Middle frontal gyrus (tissue), 1 donor: ENCODE measurements at regions not wholly inside any gene's neighbourhood (a gene's known extent, or its start where the extent isn't known, plus 50 kb on each side); places are given as distances from the start of the nearest gene placed in this dataset.

Experiments used
- DNase-seq: peaks from one replicate; pipeline ENCODE4 v3.0.0-alpha.2; 2015; ENCODE audit warnings: low spot score; ENCODE audit errors: extremely low spot score

DNA sequence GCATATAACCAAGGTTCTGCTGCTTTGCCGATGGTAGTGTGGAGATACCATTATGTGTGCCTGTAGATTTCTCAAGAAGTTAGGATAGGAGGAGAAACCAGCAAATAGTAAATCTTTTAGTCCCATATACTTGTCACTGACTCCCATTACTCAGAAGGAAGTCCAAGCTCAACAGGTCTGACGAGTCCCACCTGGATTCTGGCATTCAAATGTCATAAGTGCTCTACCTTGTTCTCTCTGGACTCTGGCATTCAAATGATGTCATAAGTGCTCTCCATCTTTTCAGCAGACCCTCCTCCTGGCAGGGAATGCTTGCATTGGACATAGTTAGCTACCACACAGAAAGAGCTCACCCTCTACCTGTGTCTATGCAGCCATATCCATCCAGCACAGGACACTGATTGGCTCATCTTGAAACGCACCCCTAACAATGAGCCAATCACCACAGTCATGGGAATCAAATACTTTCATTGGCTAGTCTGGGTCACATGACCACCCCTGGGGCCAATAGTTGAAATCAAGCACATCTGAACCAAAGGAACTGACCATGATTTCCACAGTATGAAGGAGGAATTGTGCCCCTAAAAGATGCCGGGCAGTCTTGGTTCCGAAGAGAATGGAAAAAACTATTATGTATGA, 205.0 kb upstream of the ADAMTS9 start:
- no peak for DNase-seq

- DNase-seq = no peak
Observed at GRCh38 chr3:64891021-64891420, 203.2 kb upstream of the ADAMTS9 start.

GRCh38 chr3:64890466-64890865, 202.7 kb upstream of the ADAMTS9 start:
- no peak for DNase-seq

DNA sequence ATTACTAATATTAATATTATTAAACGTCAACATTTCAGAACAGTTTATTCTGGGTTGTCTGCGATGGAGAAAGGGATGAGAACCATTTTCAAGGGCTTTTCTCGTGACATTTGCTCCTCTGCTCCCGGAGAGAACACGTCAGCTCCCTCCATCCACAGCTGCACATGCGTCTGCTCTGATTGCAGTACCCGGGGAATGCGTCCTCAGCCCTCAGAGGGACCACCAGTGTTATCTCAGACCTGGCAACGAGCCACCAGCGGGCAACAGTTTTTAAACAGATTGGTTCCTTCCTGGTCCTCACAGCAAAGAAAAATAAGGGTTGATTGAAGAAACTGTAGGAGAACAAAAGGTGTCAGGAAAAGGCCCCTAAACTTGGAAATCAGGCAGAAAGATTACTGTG, 202.2 kb upstream of the ADAMTS9 start:
- no peak for DNase-seq

- DNase-seq = no peak
Observed at GRCh38 chr3:64888840-64889392, 201.1 kb upstream of the ADAMTS9 start.

DNA sequence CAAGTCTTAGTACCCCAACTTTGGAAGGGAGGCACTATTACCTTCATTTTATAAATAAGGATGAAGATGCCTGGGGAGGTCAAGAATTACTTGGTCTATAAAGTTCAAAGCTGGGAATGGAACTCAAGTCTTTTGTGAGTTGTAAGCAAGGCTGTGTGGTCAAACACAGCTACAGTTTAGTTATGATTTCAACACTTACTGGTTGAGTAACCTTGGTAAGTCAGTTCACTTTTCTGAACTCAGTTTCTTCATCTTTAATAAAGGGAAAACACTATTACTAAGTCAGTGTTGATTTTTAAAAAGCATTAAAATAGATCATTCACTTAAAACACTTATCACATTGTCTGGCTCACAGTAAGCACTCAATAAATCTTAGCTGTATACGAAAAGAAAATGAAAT, 200.4 kb upstream of the ADAMTS9 start:
- DNase-seq = no peak

GRCh38 chr3:64885055-64885454, 197.3 kb upstream of the ADAMTS9 start:
- DNase-seq = no peak

DNA sequence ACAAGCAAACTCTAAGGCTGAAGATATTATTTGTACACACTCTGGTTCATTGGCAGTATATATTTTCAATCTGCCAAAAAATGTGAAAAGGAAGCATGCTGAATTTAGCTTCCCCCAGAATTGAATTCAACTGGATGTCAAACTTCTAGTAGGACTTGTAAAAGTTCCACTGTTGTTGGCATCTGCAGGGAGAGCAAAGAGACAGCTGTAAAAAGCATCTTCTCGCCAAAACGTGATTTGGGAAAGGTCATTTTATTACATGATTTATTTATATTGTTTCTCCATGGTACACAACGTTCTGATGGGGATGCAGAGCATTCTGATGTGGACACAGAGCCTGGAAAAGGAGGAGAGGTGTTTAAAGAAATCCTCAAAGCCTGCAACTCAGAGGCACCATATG, 196.7 kb upstream of the ADAMTS9 start:
- no peak for DNase-seq

GRCh38 chr3:64880916-64881315, 193.1 kb upstream of the ADAMTS9 start:
- DNase-seq = no peak

- no peak for DNase-seq
Observed at GRCh38 chr3:64878362-64878761, 190.6 kb upstream of the ADAMTS9 start.

DNA sequence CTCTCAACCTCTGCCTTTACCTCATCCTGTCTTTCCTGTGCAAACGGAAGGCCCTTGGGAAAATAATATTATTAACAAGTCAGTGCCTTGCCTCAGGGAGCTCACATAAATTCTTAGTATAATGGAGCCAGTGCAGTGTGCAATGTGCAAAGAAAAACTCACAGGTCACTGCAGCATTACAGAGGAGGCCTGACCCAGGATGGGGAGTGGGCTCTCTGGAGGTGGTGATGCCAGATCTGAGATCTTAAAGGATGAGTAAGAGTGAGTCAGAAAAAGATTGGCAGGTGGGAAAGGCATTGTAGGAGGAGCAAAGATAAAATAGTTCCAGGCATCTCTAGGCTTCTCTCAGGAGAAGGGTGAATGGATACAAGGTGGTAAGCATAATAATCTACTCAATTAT, 185.6 kb upstream of the ADAMTS9 start:
- no peak for DNase-seq

DNA sequence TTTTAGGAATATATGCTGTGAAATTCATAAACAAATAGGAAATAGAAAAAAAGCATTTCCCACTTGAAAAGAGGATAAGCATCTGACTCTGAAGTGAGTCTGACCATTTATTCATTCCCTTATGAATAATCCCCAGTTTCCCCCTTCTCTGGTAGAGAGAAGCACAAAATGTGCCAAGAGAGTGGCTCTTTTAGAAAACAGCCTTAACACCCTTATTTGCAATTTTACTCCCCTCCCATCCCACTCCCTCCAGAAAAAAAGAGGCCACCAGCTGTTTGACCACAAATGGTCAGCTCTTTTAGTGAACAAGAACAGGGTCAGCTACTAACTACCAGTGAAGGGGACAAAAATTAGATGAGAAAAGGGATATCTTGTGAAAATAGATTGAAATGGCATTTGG, 184.5 kb upstream of the ADAMTS9 start:
- DNase-seq = no peak

GRCh38 chr3:64871834-64872249, 184.0 kb upstream of the ADAMTS9 start:
- no peak for DNase-seq

- DNase-seq = no peak
Observed at GRCh38 chr3:64870876-64871646, 183.3 kb upstream of the ADAMTS9 start.

GRCh38 chr3:64867224-64867623, 179.4 kb upstream of the ADAMTS9 start:
- DNase-seq = no peak

GRCh38 chr3:64865839-64866570, 178.2 kb upstream of the ADAMTS9 start:
- no peak for DNase-seq

- DNase-seq = no peak
Observed at GRCh38 chr3:64863226-64864212, 175.7 kb upstream of the ADAMTS9 start.

DNA sequence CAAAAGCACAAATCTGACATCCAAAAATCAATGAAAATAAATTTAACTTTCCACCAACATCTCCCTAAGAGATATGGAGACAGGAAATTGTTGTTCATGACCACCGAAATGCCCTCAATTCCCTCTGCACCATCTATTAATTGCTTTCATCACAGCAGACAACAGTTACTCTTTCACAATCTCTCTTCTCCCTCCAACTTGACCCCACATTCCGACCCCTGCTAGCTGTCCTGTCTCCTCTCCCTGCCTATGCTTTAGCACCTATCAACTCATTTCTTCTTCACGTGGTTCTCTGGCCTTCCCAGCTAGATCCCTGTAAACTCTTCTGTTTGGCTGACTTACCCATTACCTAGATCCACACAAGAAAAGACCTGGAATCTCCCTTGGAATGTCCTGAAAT, 173.9 kb upstream of the ADAMTS9 start:
- no peak for DNase-seq

DNA sequence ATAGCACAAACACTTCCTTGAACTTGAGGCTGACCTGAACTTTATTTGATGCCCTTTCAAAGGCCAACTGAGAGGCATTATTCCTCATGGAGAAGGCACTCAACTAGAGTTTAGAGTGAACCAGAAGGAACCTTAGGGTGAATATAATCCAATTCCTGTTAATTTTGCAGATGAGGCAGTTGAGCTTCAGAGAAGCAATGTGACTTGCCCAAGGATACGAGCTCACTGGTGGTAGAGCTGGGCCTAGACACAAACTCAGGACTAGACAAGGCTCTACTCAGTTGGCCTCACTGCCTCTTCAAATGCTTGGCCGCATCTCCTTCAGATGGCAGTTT, 172.7 kb upstream of the ADAMTS9 start:
- DNase-seq = no peak

DNA sequence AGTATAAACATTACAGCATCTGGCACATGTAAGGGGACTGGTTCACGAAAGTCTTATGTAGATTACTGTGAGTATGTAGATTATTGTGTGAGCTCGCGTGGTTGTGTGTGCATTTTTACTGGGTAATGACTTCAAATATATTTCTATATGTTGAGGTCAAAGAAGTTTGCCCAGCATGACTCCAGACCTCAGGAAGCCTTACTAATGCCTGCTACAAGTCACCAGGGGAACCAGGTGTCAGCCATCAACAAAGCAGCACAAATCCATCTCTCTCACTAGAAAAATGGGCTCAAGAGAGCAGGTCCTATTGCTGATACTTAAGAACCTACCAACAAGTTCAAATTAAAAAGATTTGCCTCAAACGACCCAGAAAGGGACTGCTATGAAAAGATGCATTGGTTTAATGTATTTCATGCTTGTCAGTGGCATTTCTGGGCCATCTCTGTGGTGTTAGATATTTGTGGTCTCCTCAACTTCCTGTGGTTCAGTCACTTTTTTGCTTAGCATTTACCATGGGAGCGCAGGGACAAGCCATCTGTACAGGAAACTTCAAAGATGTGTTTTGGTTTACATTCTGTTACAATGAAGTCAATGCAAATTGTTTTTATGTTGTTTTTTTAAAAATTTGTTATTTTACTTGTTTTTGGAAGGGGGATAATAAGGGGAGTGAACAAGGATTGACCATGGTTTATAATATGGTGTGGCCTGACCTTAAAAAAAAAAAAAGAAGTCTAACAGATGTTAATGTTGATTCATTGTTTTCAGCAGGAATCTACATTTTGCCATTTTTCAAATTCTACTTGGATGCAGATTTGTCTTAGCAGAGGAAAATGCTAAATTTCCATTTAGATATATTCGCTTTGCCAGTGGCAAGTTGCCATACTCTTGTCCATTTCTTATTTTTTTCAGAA, 172.1 kb upstream of the ADAMTS9 start:
- DNase-seq = no peak
